ENCODE measurements at regions not wholly inside any gene's neighbourhood (a gene's known extent, or its start where the extent isn't known, plus 50 kb on each side); places are given as distances from the start of the nearest gene placed in this dataset.

GRCh38 chr4:99722725-99723124 lies 65.1 kb upstream of the C4orf54 start:
- no peak for DNase-seq (ENCODE audit: low read depth, low spot score)
- peak overlapping the region; percentile 58 for H3K27ac Mint-ChIP-seq (ENCODE audit: unreplicated experiment)
- peaks cover 2% of the 10 kb centered on the region for H3K9me3 Mint-ChIP-seq
- H3K27me3 Mint-ChIP-seq (ENCODE audit: low read depth), result no peaks in the 10 kb centered on the region
- TF ChIP-seq, protein P1, sequence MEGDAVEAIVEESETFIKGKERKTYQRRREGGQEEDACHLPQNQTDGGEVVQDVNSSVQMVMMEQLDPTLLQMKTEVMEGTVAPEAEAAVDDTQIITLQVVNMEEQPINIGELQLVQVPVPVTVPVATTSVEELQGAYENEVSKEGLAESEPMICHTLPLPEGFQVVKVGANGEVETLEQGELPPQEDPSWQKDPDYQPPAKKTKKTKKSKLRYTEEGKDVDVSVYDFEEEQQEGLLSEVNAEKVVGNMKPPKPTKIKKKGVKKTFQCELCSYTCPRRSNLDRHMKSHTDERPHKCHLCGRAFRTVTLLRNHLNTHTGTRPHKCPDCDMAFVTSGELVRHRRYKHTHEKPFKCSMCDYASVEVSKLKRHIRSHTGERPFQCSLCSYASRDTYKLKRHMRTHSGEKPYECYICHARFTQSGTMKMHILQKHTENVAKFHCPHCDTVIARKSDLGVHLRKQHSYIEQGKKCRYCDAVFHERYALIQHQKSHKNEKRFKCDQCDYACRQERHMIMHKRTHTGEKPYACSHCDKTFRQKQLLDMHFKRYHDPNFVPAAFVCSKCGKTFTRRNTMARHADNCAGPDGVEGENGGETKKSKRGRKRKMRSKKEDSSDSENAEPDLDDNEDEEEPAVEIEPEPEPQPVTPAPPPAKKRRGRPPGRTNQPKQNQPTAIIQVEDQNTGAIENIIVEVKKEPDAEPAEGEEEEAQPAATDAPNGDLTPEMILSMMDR (conservative IDR thresholded peaks at IDR 0.05), result no peak
- H3K36me3 Mint-ChIP-seq (ENCODE audit: low read depth), result no peaks in the 10 kb centered on the region
- H3K4me3 Mint-ChIP-seq, result no peak overlapping the region
- peaks cover 15% of the 10 kb centered on the region for H3K4me1 Mint-ChIP-seq

DNA sequence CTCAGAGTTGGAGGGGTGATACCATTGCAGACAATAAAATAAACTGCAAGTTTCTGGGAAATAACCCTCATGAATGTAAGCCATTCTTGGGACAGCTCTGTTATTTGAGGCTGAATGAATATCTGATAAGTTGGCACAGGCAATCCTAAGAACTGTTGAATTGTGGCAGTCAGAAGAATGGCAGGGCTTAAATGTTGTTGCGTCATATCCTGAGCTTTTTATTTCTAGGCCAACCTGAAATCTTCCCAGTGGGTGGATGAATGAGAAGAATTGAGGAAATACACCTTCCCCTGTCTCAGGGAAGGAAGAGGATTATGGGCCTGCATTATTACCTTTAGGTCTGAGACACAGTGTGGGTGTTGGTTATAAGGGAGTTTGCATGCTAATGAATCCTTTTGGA lies 64.4 kb upstream of the C4orf54 start:
- Mint-ChIP-seq H3K36me3 (ENCODE audit: low read depth) (no peaks in the 10 kb centered on the region), H3K9me3 (peaks cover 2% of the 10 kb centered on the region), H3K4me1 (peaks cover 15% of the 10 kb centered on the region), H3K4me3 (no peak overlapping the region), H3K27ac (ENCODE audit: unreplicated experiment) (no peak overlapping the region), H3K27me3 (ENCODE audit: low read depth) (no peaks in the 10 kb centered on the region)
- no peak for DNase-seq (ENCODE audit: low read depth, low spot score)
- TF ChIP-seq, protein P1 (conservative IDR thresholded peaks at IDR 0.05), result no peak

DNA sequence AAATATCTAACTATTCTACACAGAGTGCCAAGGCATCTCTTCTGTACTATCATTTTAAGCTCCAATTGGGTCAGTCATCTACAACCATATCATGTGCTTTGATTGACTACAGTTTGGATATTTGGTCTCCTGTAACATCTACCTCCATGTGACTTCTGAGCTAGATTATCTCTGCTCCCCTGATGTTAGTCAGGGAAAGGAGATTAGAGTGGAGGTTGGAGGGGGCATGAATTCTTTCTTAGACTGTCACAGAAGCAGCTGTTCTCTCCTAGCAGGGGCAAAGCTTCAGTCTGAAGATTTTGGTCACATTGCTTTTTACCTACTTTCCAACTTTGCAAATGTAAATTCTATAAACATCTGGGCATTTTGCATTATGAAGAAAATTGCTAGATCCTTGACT lies 62.6 kb upstream of the C4orf54 start:
- H3K4me1 Mint-ChIP-seq, result peaks cover 15% of the 10 kb centered on the region
- H3K36me3 Mint-ChIP-seq (ENCODE audit: low read depth), result no peaks in the 10 kb centered on the region
- no peak for DNase-seq (ENCODE audit: low read depth, low spot score)
- no peaks in the 10 kb centered on the region for H3K9me3 Mint-ChIP-seq
- no peak overlapping the region for H3K4me3 Mint-ChIP-seq
- H3K27me3 Mint-ChIP-seq (ENCODE audit: low read depth), result no peaks in the 10 kb centered on the region
- TF ChIP-seq, protein P1 (conservative IDR thresholded peaks at IDR 0.05), result no peak
- no peak overlapping the region for H3K27ac Mint-ChIP-seq (ENCODE audit: unreplicated experiment)

- TF ChIP-seq, protein P1 (conservative IDR thresholded peaks at IDR 0.05), result no peak
- Mint-ChIP-seq H3K36me3 (ENCODE audit: low read depth) (no peaks in the 10 kb centered on the region), H3K27me3 (ENCODE audit: low read depth) (no peaks in the 10 kb centered on the region), H3K4me3 (no peak overlapping the region), H3K4me1 (no peaks in the 10 kb centered on the region), H3K27ac (ENCODE audit: unreplicated experiment) (no peak overlapping the region), H3K9me3 (no peaks in the 10 kb centered on the region)
- no peak for DNase-seq (ENCODE audit: low read depth, low spot score)
These were observed 59.4 kb upstream of the C4orf54 start for GRCh38 chr4:99716996-99717395.

GRCh38 chr4:99715286-99715685 lies 57.7 kb upstream of the C4orf54 start:
- Mint-ChIP-seq H3K4me3 (no peak overlapping the region), H3K9me3 (no peaks in the 10 kb centered on the region), H3K27ac (ENCODE audit: unreplicated experiment) (no peak overlapping the region), H3K4me1 (no peaks in the 10 kb centered on the region), H3K27me3 (ENCODE audit: low read depth) (no peaks in the 10 kb centered on the region), H3K36me3 (ENCODE audit: low read depth) (no peaks in the 10 kb centered on the region)
- TF ChIP-seq, protein P1 (conservative IDR thresholded peaks at IDR 0.05), result no peak
- DNase-seq (ENCODE audit: low read depth, low spot score), result no peak

DNA sequence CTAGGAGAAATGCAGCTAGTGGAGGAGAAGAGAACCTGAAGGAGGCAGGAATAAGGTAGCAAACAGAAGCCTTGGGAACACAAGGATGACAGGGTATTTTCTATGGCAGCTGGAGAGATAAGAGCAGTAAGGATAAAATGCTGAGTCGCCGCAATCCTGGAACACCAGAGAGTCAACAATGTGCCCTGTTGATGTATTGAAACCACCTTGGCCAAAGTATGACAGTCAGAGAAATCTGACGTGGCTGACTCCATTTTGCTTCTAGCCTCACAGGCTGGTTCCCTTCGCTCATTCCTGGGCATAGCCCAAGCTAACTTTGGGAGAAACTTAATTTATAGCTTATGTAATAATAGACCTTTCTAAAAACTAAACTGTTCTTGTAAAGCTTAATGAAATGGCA lies 56.6 kb upstream of the C4orf54 start:
- Mint-ChIP-seq H3K27ac (ENCODE audit: unreplicated experiment) (no peak overlapping the region), H3K27me3 (ENCODE audit: low read depth) (no peaks in the 10 kb centered on the region), H3K36me3 (ENCODE audit: low read depth) (no peaks in the 10 kb centered on the region), H3K4me3 (no peak overlapping the region), H3K9me3 (no peaks in the 10 kb centered on the region), H3K4me1 (no peaks in the 10 kb centered on the region)
- no peak for DNase-seq (ENCODE audit: low read depth, low spot score)
- TF ChIP-seq, protein P1 (conservative IDR thresholded peaks at IDR 0.05), result no peak
